Tibial artery (tissue), 4 donors: ENCODE measurements at regions not wholly inside any gene's neighbourhood (a gene's known extent, or its start where the extent isn't known, plus 50 kb on each side); places are given as distances from the start of the nearest gene placed in this dataset.

Source experiments
- DNase-seq, 2 donors: peaks; one replicate each; pipeline ENCODE4 v3.0.0-alpha.2; 2019
- H3K27ac ChIP-seq, 2 donors: fragments of 200-600 bp; sonication (generic) in 1 of 2; 1 replicate in 1 of 2; 2 replicates in 1 of 2; pipeline ENCODE4 v1.5.1; 2018 to 2019; ENCODE audit warnings: mild to moderate bottlenecking in 1 of 2
- H3K27me3 ChIP-seq, 2 donors: fragments of 200-600 bp; sonication (generic) in 1 of 2; one replicate each; pipeline versions ENCODE4 v1.5.1 to v1.6.0; 2016 to 2019
- H3K36me3 ChIP-seq, 3 donors: fragments of 200-600 bp; sonication (generic) in 2 of 3; one replicate each; pipeline ENCODE4 v1.5.1; 2016 to 2019; ENCODE audit warnings: mild to moderate bottlenecking in 2 of 3
- H3K4me1 ChIP-seq, 4 donors: fragments of 200-600 bp; sonication (generic) in 2 of 4; 1 replicate in 3 of 4; 2 replicates in 1 of 4; pipeline ENCODE4 v1.5.1; 2016 to 2019
- H3K4me3 ChIP-seq, 2 donors: fragments of 200-600 bp; sonication (generic) in 1 of 2; 1 replicate in 1 of 2; 2 replicates in 1 of 2; pipeline ENCODE4 v1.5.1; 2018 to 2019; ENCODE audit warnings: mild to moderate bottlenecking in 2 of 2
- H3K9me3 ChIP-seq, 3 donors: fragments of 200-600 bp; sonication (generic) in 1 of 3; one replicate each; pipeline ENCODE4 v1.5.1; 2016 to 2019
- CTCF ChIP-seq, 2 experiments: fragments of 200-600 bp in 1 of 2; fragments of 450-650 bp in 1 of 2; IDR thresholded peaks; one replicate each; pipeline ENCODE4 v1.5.1; 2017 to 2019; ENCODE audit warnings: antibody characterized with exemption in 2 of 2, mild to moderate bottlenecking in 1 of 2, moderate library complexity in 1 of 2
- intact Hi-C: fragments of 100-400 bp; cut with DNase I; formaldehyde crosslinking; loops from one replicate; pipeline ENCODE4 v1.15.0; 2023; ENCODE audit warnings: low total_unique reads

GRCh38 chr14:44639781-44640385 lies 132.8 kb upstream of the FSCB start:
- no peaks in the 10 kb centered on the region for H3K9me3 ChIP-seq
- no peak for DNase-seq
- no peak overlapping the region for H3K27ac ChIP-seq
- TF ChIP-seq CTCF (IDR thresholded peaks at IDR 0.05), result no peak
- no peak overlapping the region for H3K4me3 ChIP-seq
- H3K4me1 ChIP-seq, result no peaks in the 10 kb centered on the region
- no peaks in the 10 kb centered on the region for H3K27me3 ChIP-seq
- H3K36me3 ChIP-seq, result no peaks in the 10 kb centered on the region
- intact Hi-C loops, result no loop called here

GRCh38 chr14:44634692-44635091 lies 127.6 kb upstream of the FSCB start:
- Histone ChIP-seq H3K27me3 (no peaks in the 10 kb centered on the region), H3K4me3 (no peak overlapping the region), H3K36me3 (no peaks in the 10 kb centered on the region), H3K27ac (no peak overlapping the region), H3K9me3 (no peaks in the 10 kb centered on the region), H3K4me1 (no peaks in the 10 kb centered on the region)
- DNase-seq, result no peak
- intact Hi-C loops, result no loop called here
- TF ChIP-seq CTCF (IDR thresholded peaks at IDR 0.05), result no peak

- Histone ChIP-seq H3K36me3 (no peaks in the 10 kb centered on the region), H3K27me3 (no peaks in the 10 kb centered on the region), H3K4me1 (no peaks in the 10 kb centered on the region), H3K27ac (no peak overlapping the region), H3K4me3 (no peak overlapping the region), H3K9me3 (no peaks in the 10 kb centered on the region)
- TF ChIP-seq CTCF (IDR thresholded peaks at IDR 0.05), result no peak
- no peak for DNase-seq
- intact Hi-C loops, result no loop called here
Measured at GRCh38 chr14:44626423-44626822, 119.3 kb upstream of the FSCB start.

GRCh38 chr14:44625098-44625497 lies 118.0 kb upstream of the FSCB start:
- no peaks in the 10 kb centered on the region for H3K4me1 ChIP-seq
- no peaks in the 10 kb centered on the region for H3K36me3 ChIP-seq
- no peaks in the 10 kb centered on the region for H3K9me3 ChIP-seq
- no peak for TF ChIP-seq CTCF (IDR thresholded peaks at IDR 0.05)
- intact Hi-C loops, result no loop called here
- no peaks in the 10 kb centered on the region for H3K27me3 ChIP-seq
- no peak overlapping the region for H3K4me3 ChIP-seq
- no peak overlapping the region for H3K27ac ChIP-seq
- DNase-seq, result no peak

GRCh38 chr14:44620121-44621019 lies 113.3 kb upstream of the FSCB start:
- no peak for TF ChIP-seq CTCF (IDR thresholded peaks at IDR 0.05)
- intact Hi-C loops, result no loop called here
- DNase-seq, result no peak
- Histone ChIP-seq H3K27me3 (no peaks in the 10 kb centered on the region), H3K9me3 (no peaks in the 10 kb centered on the region), H3K4me1 (no peaks in the 10 kb centered on the region), H3K36me3 (no peaks in the 10 kb centered on the region), H3K27ac (no peak overlapping the region), H3K4me3 (no peak overlapping the region)
